Stimulated activated CD4-positive, alpha-beta T cell treated with anti-CD3 and anti-CD28 coated beads, TNF-alpha, amount 100 ng/mL, for 1 hour (primary cell): ENCODE measurements at regions not wholly inside any gene's neighbourhood (a gene's known extent, or its start where the extent isn't known, plus 50 kb on each side); places are given as distances from the start of the nearest gene placed in this dataset.
A peak's percentile ranks its signal among the peaks of the same experiment; 100 is the strongest.

Source experiments
- DNase-seq, 3 donors: peaks; one replicate each; pipeline ENCODE4 v3.0.0-alpha.2; 2020; ENCODE audit warnings: low read depth in 3 of 3, low spot score in 1 of 3

- DNase-seq, result no peak
Measured at GRCh38 chr17:77535435-77535834, 394.7 kb downstream of the SEC14L1 start.

GRCh38 chr17:77535892-77536291, 395.1 kb downstream of the SEC14L1 start:
- DNase-seq, result no peak

- DNase-seq, result no peak
Measured at GRCh38 chr17:77537566-77537965, 396.8 kb downstream of the SEC14L1 start.

GRCh38 chr17:77540531-77540930, 399.8 kb downstream of the SEC14L1 start:
- no peak for DNase-seq

GRCh38 chr17:77540975-77541374, 400.2 kb downstream of the SEC14L1 start:
- DNase-seq, result no peak

- DNase-seq, result no peak
Measured at GRCh38 chr17:77542011-77542410, 401.2 kb downstream of the SEC14L1 start.

GRCh38 chr17:77542551-77543490, 402.1 kb downstream of the SEC14L1 start:
- DNase-seq, result peak; percentile 26 to 40 (median 34)

GRCh38 chr17:77543801-77544200, 403.0 kb downstream of the SEC14L1 start:
- no peak for DNase-seq

GRCh38 chr17:77544347-77545110, 403.8 kb downstream of the SEC14L1 start:
- DNase-seq, result no peak

- DNase-seq, result no peak
Measured at GRCh38 chr17:77546772-77547241, 406.0 kb downstream of the SEC14L1 start.

GRCh38 chr17:77548967-77549366, 408.2 kb downstream of the SEC14L1 start:
- DNase-seq, result no peak

- no peak for DNase-seq
Measured at GRCh38 chr17:77549726-77550366, 408.7 kb upstream of the TNRC6C start.

- no peak for DNase-seq
Measured at GRCh38 chr17:77553459-77554066, 404.9 kb upstream of the TNRC6C start.

GRCh38 chr17:77555121-77555591, 403.3 kb upstream of the TNRC6C start:
- DNase-seq, result no peak

- no peak for DNase-seq
Measured at GRCh38 chr17:77555741-77556291, 402.7 kb upstream of the TNRC6C start.

GRCh38 chr17:77556383-77557061, 402.0 kb upstream of the TNRC6C start:
- DNase-seq, result no peak

- no peak for DNase-seq
Measured at GRCh38 chr17:77558846-77559626, 399.5 kb upstream of the TNRC6C start.

GRCh38 chr17:77560381-77560780, 398.1 kb upstream of the TNRC6C start:
- no peak for DNase-seq

GRCh38 chr17:77560841-77561240, 397.7 kb upstream of the TNRC6C start:
- DNase-seq, result no peak
